Globus pallidus (tissue), 1 donor: ENCODE measurements at regions not wholly inside any gene's neighbourhood (a gene's known extent, or its start where the extent isn't known, plus 50 kb on each side); places are given as distances from the start of the nearest gene placed in this dataset.

Source experiments
- DNase-seq: peaks from one replicate; pipeline ENCODE4 v3.0.0-alpha.2; 2015; ENCODE audit warnings: low spot score

DNA sequence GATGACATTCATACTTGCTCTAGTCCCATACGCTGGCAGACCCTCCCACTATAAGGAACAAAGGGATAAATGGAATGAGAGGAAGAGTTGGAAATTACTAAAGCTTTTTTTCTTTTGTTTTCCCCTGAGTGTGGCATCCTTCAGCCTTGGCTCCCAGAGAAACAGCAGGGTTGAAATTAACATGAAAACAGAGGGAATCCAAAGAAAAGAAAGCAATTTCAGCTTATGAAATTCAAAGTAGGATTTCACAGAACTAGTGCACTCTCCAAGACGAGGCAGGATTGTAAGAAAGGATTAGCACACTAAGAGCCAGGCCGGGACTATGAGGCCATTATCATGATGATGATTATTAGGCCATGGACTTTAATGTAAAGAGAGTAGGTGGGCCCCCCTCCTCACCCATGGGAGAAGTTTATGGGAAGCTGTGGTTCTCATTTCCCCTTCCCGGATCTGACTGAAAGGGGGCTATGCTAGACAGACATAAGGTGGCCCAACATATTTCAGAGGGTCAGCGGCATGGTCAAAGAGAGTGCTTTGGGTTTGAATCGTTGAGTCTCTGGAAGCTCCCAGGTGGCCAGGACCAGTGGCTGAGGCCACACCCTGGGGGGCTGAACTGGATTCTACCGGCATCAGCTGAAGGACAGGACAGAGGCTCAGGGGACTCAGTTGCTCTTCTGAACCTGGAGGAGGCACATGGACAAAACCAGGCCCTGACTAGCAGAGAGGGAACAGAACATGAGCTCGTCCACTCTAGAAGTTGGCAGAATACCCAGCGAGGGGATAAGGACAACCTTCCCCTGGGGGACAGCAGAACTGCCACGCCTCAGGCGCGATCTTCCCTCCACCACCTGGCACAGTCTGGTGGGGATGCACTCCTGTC is 100.1 kb upstream of the ARL4C start:
- DNase-seq = no peak

DNA sequence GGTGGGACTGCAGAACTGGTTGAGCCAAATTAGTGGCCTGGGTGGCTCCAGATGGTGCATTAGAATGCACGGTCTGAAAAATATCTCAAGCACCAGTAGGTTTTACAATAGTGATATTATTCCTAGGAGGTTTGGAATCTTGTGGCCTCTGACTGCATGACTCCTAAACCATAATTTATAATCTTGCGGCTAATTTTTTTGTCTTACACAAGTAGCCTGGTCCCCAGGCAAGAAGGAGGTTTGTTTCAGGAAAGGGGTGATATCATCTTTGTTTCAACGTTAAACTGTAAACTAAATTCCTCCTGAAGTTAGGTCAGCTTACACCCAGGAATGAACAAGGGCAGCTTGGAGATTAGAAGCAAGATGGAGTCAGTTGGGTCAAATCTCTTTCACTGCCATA is 98.9 kb upstream of the ARL4C start:
- DNase-seq = no peak

DNA sequence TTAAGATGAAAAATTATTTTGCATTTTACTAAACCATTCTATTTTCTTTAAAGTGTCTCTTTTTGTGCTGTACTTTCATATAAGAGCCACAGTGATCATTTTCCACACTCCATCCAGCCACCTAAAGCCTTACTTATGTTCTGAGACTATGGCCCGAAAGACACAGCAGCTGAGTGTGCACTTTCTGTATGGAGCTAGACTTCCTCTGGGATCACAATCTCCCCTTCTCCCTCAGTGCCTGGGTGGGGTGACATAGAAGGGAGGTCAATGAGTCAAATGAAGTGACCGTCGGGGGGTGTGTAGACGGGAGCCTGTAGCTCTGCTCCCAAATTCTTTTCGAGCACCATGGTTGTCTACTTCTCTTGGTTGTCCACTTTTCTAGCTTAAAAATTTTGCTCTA is 97.8 kb upstream of the ARL4C start:
- DNase-seq = no peak

DNA sequence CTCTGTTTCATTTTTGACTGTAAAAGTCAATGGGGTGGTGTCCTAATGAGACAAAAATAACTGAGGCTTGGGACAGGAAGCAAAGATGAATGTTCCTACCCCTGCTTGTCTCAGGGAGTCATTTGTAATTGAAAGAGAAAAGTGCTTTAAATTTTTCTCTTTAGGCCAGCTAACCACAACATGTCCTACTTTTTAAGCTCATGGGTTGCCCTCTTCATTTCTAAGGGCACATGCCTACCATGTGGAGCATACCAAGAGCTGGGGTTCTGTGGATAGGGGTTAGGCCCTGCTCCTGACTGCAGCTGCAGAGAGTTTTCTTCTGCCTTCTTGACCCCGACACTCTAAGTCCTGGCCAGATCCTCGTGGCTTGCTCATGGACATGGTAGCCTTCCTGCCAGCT is 96.8 kb upstream of the ARL4C start:
- DNase-seq = no peak

DNA sequence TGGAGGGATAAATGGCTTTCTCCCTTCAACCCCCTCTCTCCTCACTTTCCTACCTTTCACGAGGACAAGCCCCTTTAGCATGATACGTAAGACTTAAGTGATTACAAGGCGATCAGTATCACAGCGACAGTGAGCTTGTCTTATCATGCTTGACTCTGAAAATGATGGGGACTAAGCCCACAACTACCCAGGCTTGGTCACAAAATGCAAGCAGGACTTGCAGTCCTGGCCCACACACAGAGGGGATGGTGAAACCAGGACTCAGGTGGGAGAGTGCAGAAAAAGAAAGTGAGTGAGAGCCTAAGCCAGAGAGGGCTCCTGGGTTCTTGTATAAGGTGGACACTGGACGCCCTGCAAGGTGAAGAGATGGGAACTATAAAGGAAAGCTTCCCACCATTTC is 95.7 kb upstream of the ARL4C start:
- no peak for DNase-seq

DNA sequence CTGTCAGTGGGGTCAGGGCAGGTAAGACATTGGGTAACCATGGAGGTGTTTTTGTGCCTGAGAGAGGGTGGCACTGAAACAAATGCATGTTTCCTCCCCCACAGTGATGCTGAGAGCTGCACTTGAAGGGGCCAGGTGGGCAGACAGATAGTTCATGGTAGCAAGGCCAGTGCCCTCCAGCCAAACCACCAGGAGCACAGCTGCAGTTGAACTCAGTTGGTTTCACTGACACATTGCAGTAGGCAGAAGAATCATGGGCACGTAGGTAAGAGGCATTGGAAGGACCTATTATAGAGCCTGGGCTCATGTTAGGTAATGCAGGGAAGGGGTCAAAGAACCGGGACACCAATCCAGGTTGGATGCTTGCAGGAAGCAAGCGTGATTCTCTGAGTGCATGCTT is 93.2 kb upstream of the ARL4C start:
- no peak for DNase-seq

DNA sequence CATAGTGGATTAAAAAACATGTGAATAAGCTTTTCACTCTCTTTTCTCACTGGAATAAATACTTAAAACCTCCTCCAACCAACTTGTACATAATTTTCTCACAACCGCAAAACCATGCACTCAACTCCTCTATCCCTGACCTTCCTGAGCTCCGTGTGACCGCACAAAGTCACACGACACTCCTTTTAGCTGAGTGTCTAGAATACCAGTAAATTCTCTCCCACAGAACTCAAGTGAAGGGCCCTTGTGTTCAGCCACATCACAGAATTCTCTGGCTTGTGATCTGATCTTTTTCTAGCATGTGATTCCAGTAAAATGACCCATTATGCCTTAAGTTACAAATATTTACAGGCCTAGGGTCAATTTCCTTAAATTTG is 91.2 kb upstream of the ARL4C start:
- no peak for DNase-seq

DNA sequence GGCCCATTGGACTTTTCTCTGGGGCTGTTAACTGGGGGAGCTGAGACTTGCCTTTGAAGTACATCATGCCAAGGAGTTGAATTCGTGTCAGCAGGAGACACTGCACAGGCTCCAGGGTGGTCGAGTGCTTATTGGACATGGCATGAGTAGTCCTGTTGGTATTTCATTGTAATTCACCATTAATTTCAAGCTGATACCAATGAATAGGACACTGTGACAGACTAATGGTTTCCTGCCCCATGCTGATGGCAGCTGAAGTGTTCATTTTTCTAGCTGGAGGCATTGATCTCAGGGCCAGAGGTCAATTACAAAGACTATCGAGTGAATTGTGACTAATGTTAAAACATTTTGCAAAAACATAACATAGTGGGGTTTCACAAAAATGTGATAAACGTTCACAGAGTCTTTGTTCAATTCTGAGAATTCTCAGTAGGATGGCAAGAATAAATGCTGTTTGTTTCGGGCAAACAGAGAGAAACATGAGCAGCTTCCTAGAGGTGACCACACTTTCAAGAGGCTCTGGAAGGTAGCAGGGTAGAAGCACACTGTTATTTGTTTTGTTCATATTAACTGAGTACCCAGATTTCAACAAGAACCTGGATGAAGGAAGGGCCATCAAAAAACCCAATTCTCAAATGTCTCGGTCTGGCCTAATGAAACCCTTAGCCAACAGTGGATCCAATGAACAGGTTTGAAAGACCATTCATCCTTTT is 90.6 kb upstream of the ARL4C start:
- no peak for DNase-seq

DNA sequence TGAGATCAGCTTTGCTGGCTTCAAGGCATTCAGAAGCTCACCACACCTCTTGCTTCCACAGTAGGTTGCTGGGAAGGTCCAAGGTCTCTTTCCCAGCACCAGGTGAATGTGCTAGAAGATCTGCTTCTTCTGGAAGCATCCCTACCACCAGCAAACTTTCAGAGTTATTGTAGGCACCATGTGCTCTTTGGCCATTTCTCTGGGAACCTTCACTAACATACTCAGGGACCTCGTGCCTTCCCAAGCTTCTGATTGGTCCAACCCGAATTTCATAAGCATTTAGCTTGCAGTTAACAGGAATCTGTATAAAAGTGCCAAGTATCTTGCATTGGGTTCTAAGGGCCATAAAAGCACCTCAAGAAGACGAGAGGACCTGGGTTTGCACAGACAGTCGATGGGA is 86.5 kb upstream of the ARL4C start:
- DNase-seq = no peak

DNA sequence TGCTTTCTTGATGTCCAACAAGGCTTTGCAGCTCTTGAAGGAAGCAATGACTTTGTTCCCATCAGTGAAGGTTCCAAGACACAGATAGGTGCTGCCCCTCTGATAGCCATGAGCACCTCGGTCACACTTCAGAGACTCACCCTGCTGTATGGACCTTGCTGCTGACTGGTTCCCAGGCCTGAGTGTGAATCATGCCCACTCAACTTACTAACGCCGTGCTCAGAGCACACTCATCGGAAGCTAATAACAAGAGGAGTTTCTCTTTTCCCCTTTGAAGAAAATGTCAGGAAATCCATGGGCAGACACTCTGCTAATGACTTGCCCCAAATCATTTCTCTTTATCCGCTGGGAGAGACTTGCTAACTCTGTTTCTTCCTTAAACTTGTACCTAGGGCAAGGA is 83.8 kb upstream of the ARL4C start:
- DNase-seq = no peak

DNA sequence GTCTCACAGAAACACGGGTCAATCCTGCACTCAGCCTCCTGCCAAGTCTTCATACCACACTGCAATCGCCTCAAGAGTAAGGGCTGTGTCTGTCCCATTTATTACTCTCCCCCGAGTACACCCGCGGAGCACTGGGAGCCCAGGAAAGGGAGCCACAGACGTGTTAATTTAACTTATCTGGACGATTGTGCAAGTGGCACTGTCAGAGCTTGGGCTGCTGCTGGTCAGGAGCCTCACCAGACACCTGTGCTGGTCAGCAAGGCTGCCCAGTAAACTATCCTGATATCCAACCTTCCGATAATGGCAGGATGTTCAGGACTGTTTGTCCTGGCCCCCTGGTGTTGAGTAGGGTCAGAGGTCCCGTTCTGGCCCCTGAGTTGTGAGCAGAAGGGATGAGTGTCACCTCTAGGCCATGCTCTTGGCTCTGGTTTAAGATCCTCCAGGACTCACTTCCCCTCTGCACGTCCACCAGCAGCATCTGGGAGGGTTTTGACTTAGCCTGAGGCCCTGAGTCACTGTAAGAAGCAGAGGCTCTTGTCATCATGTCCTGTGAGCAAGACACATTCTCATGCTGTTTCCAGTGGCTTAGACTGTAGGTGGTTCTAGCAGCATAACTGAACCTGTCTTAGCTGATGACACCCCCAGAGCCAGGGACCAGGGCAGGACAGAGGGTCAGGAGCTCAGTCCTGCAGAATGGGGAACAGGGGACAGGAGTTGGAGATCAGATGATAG is 82.5 kb upstream of the ARL4C start:
- DNase-seq = no peak

DNA sequence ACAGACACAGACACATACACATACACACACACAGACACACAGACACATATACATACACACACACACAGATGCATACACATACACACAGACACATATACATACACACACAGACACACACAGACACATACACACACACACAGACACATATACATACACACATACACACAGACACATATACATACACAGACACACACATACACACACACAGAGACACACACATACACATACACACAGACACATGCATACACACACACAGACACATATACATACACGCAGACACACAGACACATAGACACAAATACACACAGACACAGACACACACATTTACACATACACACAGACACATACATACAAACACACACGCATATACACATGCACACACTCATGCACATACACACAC is 81.5 kb upstream of the ARL4C start:
- DNase-seq = no peak

DNA sequence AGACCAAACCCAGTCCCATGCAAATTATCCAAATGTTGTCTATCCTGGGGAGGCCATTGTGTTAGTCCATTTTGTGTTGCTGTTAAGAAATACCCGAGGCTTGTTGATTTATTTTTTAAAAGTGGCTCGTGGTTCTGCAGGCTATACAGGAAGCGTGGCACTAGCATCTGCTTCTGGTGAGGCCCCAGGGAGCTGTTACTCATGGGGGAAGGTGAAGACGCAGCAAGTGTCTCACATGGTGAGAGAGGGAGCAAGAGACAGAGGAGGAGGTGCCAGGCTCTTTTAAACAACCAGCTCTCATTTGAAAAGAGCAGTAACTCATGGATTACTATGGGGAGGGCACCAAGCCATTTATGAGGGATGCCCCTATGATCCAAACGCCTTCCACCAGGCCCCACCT is 80.3 kb upstream of the ARL4C start:
- DNase-seq = no peak

DNA sequence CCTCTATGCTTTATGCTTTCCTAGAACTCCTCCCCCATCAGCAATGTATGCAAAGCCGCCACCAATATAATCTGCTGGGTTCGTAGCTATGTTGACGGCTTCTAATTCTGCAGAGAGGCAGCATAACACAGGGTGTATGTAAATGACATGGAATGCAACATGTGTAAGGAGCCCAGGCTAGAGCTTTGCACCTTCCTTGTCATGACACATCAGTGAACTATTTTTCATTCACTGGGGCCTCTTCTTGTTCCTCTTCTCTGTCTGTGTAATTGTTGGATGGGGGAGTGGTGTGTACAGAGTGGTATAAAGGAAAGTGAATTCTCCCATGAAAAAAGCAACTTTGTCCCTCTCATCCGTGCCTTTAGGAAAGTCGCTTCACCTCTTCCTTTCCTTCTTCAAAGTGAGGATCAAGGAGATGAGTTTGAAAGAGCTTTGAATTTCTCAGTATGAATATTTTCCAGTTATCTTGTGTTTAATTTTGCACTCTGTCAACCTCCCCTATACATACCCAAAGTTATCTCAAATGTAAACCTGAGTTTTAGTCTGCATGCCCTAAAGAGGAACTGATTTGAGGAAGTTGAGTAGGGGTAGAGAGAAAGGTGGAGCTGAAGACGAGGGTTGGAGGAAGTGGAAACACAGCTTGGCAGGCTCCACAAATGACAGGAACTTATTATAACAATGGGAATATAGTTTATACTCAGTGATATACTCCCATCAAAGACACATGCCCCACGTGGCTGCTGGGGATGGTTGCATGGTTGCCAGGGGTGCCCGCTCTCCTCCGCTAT is 74.9 kb upstream of the ARL4C start:
- DNase-seq = no peak

DNA sequence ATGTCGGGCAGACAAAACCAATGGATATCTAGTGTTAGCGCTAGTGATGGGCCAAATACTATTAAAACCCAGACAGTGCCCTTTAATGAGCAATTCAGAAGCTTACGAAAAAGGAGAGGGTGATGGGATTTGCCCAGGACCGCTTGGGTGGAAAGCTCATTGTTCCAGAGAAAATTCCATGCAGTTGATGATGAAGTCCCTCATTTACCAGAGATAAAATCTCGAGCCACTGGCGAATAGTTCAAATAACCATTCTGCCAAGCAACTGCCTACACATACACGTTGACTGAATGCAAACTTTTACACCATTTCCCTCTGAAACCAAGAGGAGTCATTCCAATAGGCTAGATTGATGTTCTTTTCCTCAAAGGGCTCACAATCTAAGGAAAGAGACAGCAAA is 73.6 kb upstream of the ARL4C start:
- no peak for DNase-seq

DNA sequence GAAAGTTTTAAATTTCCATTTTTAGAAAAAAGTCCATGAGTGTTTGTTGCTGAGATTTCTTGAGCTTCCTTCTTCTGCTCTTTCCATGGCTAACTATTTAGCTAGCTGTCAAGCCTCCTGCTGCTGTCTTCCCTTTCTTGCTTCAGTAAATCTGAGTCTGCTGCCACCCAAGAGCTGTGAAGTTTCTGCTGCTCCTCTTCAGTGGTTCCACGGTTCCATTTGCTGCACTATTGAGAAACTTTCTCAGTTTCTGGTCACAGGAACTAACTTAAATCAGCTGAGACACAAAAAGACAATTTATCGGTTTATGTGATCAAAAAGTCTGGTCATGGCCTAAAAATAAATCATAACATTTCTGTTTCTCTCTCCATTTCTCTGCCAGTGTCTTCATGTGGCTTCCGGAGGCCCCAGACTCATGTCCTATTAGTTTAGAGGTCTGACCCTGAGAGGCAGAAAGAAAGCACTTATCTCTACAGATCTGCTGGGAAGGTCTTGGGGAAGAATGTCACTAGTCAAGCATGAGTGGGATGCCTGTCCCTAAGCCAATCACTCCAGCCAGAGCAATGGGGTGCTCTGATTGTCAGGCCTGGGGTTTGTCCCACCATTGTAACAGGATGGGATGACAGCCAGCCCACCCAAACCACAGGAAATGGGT is 73.0 kb upstream of the ARL4C start:
- DNase-seq = no peak

DNA sequence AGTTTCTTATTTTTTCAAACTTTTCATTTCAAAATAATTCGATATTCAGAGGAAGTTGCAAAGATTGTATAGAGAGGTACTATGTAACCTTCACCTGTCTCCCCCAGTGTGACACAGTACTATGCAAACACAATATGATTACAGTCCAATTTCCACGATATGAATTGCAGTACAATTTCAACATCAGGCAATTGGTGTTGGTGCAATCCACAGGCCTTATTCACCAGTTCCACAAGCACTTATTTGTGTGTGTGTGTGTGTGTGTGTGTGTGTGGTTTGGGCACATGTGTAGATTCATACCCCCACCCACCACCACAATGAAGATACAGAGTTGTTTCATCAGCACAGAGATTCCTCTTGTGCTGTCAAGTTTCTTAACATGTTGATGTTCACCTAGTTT is 69.7 kb upstream of the ARL4C start:
- DNase-seq = no peak

DNA sequence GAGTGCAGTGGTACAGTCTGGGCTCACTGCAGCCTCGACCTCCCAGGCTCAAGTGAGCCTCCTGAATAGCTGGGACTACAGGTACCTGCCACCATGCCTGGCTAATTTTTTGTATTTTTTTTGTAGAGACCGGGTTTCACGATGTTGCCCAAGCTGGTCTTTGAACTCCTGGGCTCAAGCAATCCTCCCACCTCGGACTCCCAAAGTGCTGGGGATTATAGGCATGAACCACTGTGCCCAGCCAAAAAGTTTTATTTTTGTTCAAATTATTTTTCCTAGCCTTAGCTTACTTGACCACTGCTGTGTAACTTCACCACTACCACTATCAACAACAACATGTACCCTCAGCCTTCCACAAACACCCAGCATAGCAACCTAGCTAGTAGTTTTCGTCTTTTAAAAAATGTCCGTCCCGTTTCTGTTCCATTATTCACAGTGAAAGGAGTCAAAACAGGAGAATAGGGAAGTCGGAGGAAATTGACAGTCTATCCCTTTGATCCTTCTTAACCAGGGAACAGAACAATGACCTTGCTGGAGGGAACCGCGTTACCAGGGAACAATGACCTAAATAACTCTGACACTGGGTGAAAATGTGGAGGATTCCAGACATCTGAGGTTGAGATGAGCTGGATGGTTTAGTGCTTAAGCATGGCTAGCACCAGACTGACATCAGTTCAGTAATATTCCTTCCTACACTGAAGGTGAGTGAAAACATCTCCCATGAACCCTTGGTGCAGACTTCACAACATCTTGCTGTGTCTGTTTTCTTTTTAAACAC is 69.2 kb upstream of the ARL4C start:
- DNase-seq = no peak

DNA sequence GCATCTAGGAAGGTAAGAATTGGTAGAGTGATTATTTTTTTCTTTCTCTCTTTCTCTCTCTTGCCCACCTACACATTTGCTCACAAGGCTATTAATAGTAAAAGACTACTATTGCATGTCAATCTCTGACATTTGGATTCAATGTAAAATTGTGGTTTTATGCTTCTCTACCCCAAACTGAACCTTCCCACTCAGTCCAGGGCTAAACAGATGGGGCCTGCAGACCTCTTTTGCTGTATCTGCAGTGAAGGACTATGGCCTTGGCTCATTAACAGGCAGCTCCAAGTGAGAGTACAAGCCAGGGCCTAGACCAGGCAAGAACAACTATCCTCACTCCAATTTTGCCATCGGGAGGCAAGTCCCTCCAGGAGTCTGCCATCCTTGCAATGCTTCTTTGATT is 68.3 kb upstream of the ARL4C start:
- DNase-seq = no peak

DNA sequence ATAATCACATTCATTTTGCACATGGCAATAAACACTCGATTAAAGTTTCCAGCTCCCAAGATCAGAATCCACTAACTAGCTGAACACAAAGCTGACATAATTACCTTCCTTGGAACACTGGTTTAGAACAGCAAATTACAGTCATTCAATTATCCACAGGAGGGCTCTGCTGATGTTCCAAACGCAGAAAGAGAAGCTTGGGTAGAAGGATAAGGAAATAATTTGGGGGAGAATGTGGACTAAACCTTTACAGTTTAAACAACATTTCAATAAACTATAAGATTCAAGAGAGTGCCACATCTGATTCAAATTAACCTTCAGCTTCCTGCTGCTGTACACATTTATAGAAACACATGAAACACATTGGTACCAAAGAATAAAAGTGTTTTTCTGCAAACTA is 67.8 kb upstream of the ARL4C start:
- no peak for DNase-seq

DNA sequence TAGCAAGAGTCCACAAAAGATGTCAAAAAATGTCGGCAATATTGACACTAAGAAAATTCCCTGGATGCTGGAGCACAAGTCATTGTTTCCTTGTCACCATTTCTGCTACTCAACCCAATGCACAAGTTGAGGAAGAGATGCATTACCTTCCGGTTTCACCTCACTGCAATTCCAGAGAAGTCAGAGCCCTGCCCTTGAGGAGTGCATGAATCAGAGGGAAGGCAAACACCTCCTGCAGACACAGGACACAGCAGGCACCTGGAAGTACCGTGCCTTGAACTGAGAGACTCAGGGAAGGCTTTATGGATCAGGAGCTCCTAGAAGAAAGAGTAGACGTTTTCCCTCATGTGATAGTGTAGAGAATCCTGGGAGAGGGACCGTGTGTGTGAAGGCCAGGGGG is 62.7 kb upstream of the ARL4C start:
- no peak for DNase-seq
